ENCODE measurements at regions not wholly inside any gene's neighbourhood (a gene's known extent, or its start where the extent isn't known, plus 50 kb on each side); places are given as distances from the start of the nearest gene placed in this dataset.
"Not testable (repeated sequence)": the region's sequence is repeated elsewhere in the genome, so short reads cannot be mapped to it uniquely, and the experiment has no call there.

DNA sequence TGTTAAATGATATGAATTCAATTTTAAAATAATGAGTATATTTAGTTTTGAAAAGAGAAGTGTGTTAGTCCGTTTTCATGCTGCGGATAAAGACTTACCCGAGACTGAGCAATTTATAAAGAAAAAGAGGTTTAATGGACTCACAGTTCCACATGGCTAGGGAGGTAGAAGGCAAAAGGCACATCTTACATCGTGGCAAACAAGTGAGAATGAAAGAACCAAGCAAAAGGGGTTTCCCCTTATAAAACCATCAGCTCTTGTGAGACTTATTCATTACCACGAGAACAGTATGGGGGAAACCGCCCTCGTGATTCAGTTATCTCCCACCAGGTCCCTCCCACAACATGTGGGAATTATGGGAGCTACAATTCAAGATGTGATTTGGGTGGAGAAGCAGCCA lies 51.8 kb upstream of the OSMR start:
- not testable (repeated sequence) for DNase-seq

DNA sequence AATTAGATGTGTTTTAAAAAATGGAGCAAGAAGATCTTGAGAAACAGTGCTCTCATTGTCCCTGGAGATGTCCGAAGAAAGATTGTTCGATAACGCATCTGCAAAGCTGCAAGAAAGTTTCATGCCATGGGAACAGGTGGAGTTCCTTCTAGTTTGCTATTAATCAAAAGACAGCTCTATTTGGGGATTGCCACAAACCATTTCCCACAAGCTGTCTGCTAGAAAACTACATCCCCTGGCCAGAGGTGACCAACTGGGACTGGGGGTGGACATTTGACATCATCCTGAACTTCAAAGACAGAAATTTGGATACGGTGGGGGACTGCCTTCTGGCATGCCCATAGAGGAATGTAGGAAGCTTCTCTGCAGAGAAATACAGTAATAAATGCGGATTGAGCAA lies 50.8 kb upstream of the OSMR start:
- DNase-seq, result no peak

DNA sequence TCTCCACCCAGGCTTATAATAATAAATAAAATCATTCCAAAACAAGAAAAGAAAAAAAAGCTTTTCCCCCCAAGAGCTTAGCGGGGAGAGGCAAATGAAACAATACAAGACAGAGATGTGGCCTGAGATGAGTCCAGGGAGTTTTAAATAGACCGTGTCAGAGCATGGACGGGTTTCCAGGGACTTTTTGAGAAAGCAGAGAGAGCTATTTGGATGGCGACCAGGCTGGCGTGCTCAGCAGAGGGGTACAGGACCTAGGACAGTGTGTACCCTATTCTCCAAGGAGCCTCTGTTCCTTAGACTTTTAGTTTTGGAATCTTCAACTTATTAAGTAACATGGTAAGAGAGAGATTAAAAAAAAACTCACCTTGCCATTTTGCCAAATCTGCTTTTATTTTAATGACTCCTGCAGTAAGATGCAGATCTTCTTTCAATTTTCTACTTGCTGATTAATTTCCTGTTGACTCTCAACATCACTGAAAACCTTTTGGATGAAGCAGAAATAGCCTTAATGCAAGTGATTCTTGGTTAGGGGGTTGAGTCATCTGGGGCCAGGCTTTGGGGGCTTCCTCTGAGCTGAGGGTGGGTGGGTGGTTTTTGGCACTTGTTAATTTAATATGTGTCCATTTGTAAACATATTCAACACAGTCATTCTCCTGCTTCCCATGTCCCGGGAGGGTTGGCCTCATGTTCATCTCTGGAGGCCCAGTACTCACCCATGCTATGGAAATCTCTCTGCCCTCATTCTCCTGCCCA lies 49.6 kb upstream of the OSMR start:
- no peak for DNase-seq
